H9 (cell line): ENCODE measurements at regions not wholly inside any gene's neighbourhood (a gene's known extent, or its start where the extent isn't known, plus 50 kb on each side); places are given as distances from the start of the nearest gene placed in this dataset.

Experiments used
- DNase-seq: peaks from one replicate; pipeline ENCODE4 v3.0.0-alpha.2; 2017
- H2AFZ ChIP-seq: one replicate; pipeline ENCODE4 v1.6.1; 2013; ENCODE audit warnings: mild to moderate bottlenecking, low read length, control low read depth, moderate library complexity
- H2AK5ac ChIP-seq: 2 replicates; pipeline ENCODE4 v1.6.1; 2013; ENCODE audit warnings: low read length, control low read depth, mixed read lengths; ENCODE audit not compliant: insufficient read length
- H2BK120ac ChIP-seq: one replicate; pipeline ENCODE4 v1.6.1; 2013; ENCODE audit warnings: low read depth, mild to moderate bottlenecking, low read length, control low read depth, inconsistent platforms; ENCODE audit not compliant: poor library complexity, severe bottlenecking
- H2BK12ac ChIP-seq: 2 replicates; pipeline ENCODE4 v1.6.1; 2013; ENCODE audit warnings: low read length, control low read depth, mixed read lengths, low read depth; ENCODE audit not compliant: insufficient read length
- H2BK15ac ChIP-seq: 2 replicates; pipeline ENCODE4 v1.6.1; 2013; ENCODE audit warnings: low read depth, low read length, control low read depth
- H2BK20ac ChIP-seq: one replicate; pipeline ENCODE4 v1.6.1; 2013; ENCODE audit warnings: low read depth, mild to moderate bottlenecking, low read length, control low read depth, inconsistent platforms; ENCODE audit not compliant: poor library complexity, severe bottlenecking
- H2BK5ac ChIP-seq: 2 replicates; pipeline ENCODE4 v1.6.1; 2013; ENCODE audit warnings: low read length, control low read depth, mixed read lengths; ENCODE audit not compliant: insufficient read length
- H3K14ac ChIP-seq: 2 replicates; pipeline ENCODE4 v1.6.1; 2013; ENCODE audit warnings: low read length, control low read depth; ENCODE audit not compliant: insufficient read depth
- H3K18ac ChIP-seq: 2 replicates; pipeline ENCODE4 v1.6.1; 2013; ENCODE audit warnings: low read depth, mild to moderate bottlenecking, mixed read lengths, low read length, control low read depth; ENCODE audit not compliant: insufficient read length
- H3K23ac ChIP-seq: 2 replicates; pipeline ENCODE4 v1.6.1; 2013; ENCODE audit warnings: low read length, control low read depth, mixed read lengths, low read depth; ENCODE audit not compliant: insufficient read length
- H3K23me2 ChIP-seq: 2 replicates; pipeline ENCODE4 v1.6.1; 2013; ENCODE audit warnings: low read depth, mild to moderate bottlenecking, mixed read lengths, low read length, control low read depth; ENCODE audit not compliant: insufficient read length, poor library complexity, severe bottlenecking
- H3K27ac ChIP-seq: 2 replicates; pipeline ENCODE4 v1.5.1; 2013; ENCODE audit warnings: low read length, control low read depth, mixed read lengths, low read depth; ENCODE audit not compliant: insufficient read length
- H3K27me3 ChIP-seq: 2 replicates; pipeline ENCODE4 v1.6.1; 2013; ENCODE audit warnings: low read length, control low read depth, inconsistent platforms; ENCODE audit not compliant: insufficient read depth
- H3K4ac ChIP-seq: 2 replicates; pipeline ENCODE4 v1.6.1; 2013; ENCODE audit warnings: low read depth, mild to moderate bottlenecking, control low read depth, inconsistent platforms, low read length, moderate library complexity
- H3K4me1 ChIP-seq: 2 replicates; pipeline ENCODE4 v1.6.1; 2013; ENCODE audit warnings: low read length, control low read depth, inconsistent platforms; ENCODE audit not compliant: insufficient read depth
- H3K4me2 ChIP-seq: 2 replicates; pipeline ENCODE4 v1.6.1; 2013; ENCODE audit warnings: low read length, control low read depth, mixed read lengths; ENCODE audit not compliant: insufficient read length, insufficient read depth
- H3K56ac ChIP-seq: 2 replicates; pipeline ENCODE4 v1.6.1; 2013; ENCODE audit warnings: low read depth, mild to moderate bottlenecking, mixed read lengths, low read length, control low read depth; ENCODE audit not compliant: insufficient read length
- H3K79me1 ChIP-seq: 2 replicates; pipeline ENCODE4 v1.6.1; 2013; ENCODE audit warnings: low read depth, mild to moderate bottlenecking, moderate library complexity, low read length, control low read depth, inconsistent platforms; ENCODE audit not compliant: insufficient read depth, poor library complexity, severe bottlenecking
- H3K79me2 ChIP-seq: 2 replicates; pipeline ENCODE4 v1.6.1; 2013; ENCODE audit warnings: low read length, control low read depth, inconsistent platforms; ENCODE audit not compliant: insufficient read depth
- H3K9ac ChIP-seq: 2 replicates; pipeline ENCODE4 v1.6.1; 2013; ENCODE audit warnings: low read length, control low read depth, mixed read lengths; ENCODE audit not compliant: insufficient read length; ENCODE audit errors: extremely low read depth
- H3K9me3 ChIP-seq: one replicate; pipeline ENCODE4 v1.6.1; 2013; ENCODE audit warnings: low read depth, low read length, inconsistent platforms; ENCODE audit not compliant: control insufficient read depth
- H3T11ph ChIP-seq: one replicate; pipeline ENCODE4 v1.6.1; 2013; ENCODE audit warnings: mild to moderate bottlenecking, low read length, control low read depth, inconsistent platforms
- H4K20me1 ChIP-seq: one replicate; pipeline ENCODE4 v1.6.1; 2013; ENCODE audit not compliant: control insufficient read depth, insufficient read length, insufficient read depth
- H4K5ac ChIP-seq: 2 replicates; pipeline ENCODE4 v1.6.1; 2013; ENCODE audit warnings: low read depth, mild to moderate bottlenecking, mixed read lengths, low read length, control low read depth; ENCODE audit not compliant: insufficient read length
- H4K8ac ChIP-seq: replicated peaks from 2 replicates; pipeline ENCODE4 v1.6.1; 2013; ENCODE audit warnings: low read length, control low read depth, mixed read lengths, low read depth; ENCODE audit not compliant: insufficient read length
- H4K91ac ChIP-seq: 2 replicates; pipeline ENCODE4 v1.6.1; 2013; ENCODE audit warnings: low read depth, mild to moderate bottlenecking, moderate library complexity, mixed read lengths, low read length, control low read depth; ENCODE audit not compliant: insufficient read length
- H3K27ac Mint-ChIP-seq, 3 experiments: 2 replicates in 2 of 3; 3 replicates in 1 of 3; pipeline ENCODE4 v1.8.0; 2020 to 2021; ENCODE audit warnings: mixed read lengths in 3 of 3, mild to moderate bottlenecking in 1 of 3, moderate library complexity in 1 of 3
- H3K27me3 Mint-ChIP-seq: 2 replicates; pipeline ENCODE4 v1.8.0; 2021; ENCODE audit warnings: low read depth, mild to moderate bottlenecking, moderate library complexity, mixed read lengths
- H3K36me3 Mint-ChIP-seq, 3 experiments: 2 replicates in 2 of 3; 3 replicates in 1 of 3; pipeline ENCODE4 v1.8.0; 2020 to 2021; ENCODE audit warnings: low read depth in 3 of 3, mixed read lengths in 3 of 3; ENCODE audit not compliant: insufficient read depth in 1 of 3
- H3K4me1 Mint-ChIP-seq, 2 experiments: 2 replicates each; pipeline ENCODE4 v1.8.0; 2020; ENCODE audit warnings: mixed read lengths in 2 of 2
- H3K4me3 Mint-ChIP-seq, 2 experiments: 2 replicates in 1 of 2; 3 replicates in 1 of 2; pipeline ENCODE4 v1.8.0; 2020 to 2021; ENCODE audit warnings: mild to moderate bottlenecking in 2 of 2, mixed read lengths in 2 of 2, moderate library complexity in 1 of 2
- H3K9me3 Mint-ChIP-seq, 2 experiments: 2 replicates in 1 of 2; 3 replicates in 1 of 2; pipeline ENCODE4 v1.8.0; 2020; ENCODE audit warnings: mild to moderate bottlenecking in 2 of 2, mixed read lengths in 2 of 2, moderate library complexity in 1 of 2
- WGBS: extraction: QIAGEN DNeasy Blood & Tissue Kit; methylation state at CpG from one replicate; pipeline ENCODE4 v1.1.7; 2013; ENCODE audit warnings: missing lambda C conversion rate, low lambda C conversion rate, mixed read lengths; ENCODE audit not compliant: insufficient read length; ENCODE audit errors: extremely low coverage; 5-methylcytosine and 5-hydroxymethylcytosine counted together
- TF ChIP-seq, protein P1 (sequence below): fragments of 200-600 bp; sonication (generic); conservative IDR thresholded peaks from 3 replicates; pipeline ENCODE4 v1.8.0; 2021; ENCODE audit warnings: antibody characterized with exemption, mild to moderate bottlenecking

- no peak overlapping the region for H3K9ac ChIP-seq
- no peak overlapping the region for H2AFZ ChIP-seq
- no peak overlapping the region for H2BK120ac ChIP-seq
- no peak overlapping the region for H3K23ac ChIP-seq
- H3K18ac ChIP-seq = no peak overlapping the region
- Mint-ChIP-seq H3K4me1 (no peaks in the 10 kb centered on the region), H3K4me3 (no peak overlapping the region), H3K36me3 (no peaks in the 10 kb centered on the region), H3K27me3 (no peaks in the 10 kb centered on the region), H3K27ac (no peak overlapping the region), H3K9me3 (no peaks in the 10 kb centered on the region)
- H3K27ac ChIP-seq = no peak overlapping the region
- H3K27me3 ChIP-seq = no peaks in the 10 kb centered on the region
- H3K79me1 ChIP-seq = no peaks in the 10 kb centered on the region
- H4K20me1 ChIP-seq = no peaks in the 10 kb centered on the region
- H2BK12ac ChIP-seq = no peak overlapping the region
- no CpG with 5 or more reads among the region's 2 CpGs for WGBS
- H3K23me2 ChIP-seq = no peaks in the 10 kb centered on the region
- no peak overlapping the region for H4K5ac ChIP-seq
- no peak overlapping the region for H2BK20ac ChIP-seq
- no peak overlapping the region for H2AK5ac ChIP-seq
- no peak overlapping the region for H4K91ac ChIP-seq
- H4K8ac ChIP-seq = no peak overlapping the region
- H3K79me2 ChIP-seq = no peaks in the 10 kb centered on the region
- H2BK15ac ChIP-seq = no peak overlapping the region
- no peak overlapping the region for H3K14ac ChIP-seq
- H3T11ph ChIP-seq = no peak overlapping the region
- no peaks in the 10 kb centered on the region for H3K4me1 ChIP-seq
- H3K4me2 ChIP-seq = no peak overlapping the region
- no peak for DNase-seq
- TF ChIP-seq, protein P1, sequence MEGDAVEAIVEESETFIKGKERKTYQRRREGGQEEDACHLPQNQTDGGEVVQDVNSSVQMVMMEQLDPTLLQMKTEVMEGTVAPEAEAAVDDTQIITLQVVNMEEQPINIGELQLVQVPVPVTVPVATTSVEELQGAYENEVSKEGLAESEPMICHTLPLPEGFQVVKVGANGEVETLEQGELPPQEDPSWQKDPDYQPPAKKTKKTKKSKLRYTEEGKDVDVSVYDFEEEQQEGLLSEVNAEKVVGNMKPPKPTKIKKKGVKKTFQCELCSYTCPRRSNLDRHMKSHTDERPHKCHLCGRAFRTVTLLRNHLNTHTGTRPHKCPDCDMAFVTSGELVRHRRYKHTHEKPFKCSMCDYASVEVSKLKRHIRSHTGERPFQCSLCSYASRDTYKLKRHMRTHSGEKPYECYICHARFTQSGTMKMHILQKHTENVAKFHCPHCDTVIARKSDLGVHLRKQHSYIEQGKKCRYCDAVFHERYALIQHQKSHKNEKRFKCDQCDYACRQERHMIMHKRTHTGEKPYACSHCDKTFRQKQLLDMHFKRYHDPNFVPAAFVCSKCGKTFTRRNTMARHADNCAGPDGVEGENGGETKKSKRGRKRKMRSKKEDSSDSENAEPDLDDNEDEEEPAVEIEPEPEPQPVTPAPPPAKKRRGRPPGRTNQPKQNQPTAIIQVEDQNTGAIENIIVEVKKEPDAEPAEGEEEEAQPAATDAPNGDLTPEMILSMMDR = no peak
- no peak overlapping the region for H2BK5ac ChIP-seq
- H3K9me3 ChIP-seq = no peaks in the 10 kb centered on the region
- no peak overlapping the region for H3K4ac ChIP-seq
- no peak overlapping the region for H3K56ac ChIP-seq
Observed at GRCh38 chr13:103844471-103844870, 778.3 kb upstream of the SLC10A2 start.
